ENCODE measurements at regions not wholly inside any gene's neighbourhood (a gene's known extent, or its start where the extent isn't known, plus 50 kb on each side); places are given as distances from the start of the nearest gene placed in this dataset.

DNA sequence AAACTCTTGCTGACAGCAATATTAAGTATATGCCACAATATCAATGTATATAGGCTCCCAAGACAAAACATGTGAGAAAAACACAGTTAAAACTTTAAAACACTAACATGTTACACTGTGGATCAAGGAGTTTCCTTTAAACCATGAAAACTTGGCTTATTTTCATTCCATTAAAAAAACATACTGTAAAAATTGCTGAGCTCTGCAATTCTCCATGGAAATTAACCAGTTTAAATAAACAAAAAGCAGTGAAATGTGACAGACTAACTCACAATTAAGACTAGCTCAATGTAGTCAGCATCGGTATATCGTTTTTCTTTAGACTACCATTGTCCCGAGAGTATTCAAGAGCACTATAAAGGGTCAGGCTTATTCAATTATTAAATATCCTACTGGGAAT is 930.5 kb upstream of the SLITRK1 start:
- no peak for TF ChIP-seq ZNF274 (IDR thresholded peaks at IDR 0.05; ENCODE audit: insufficient read depth, insufficient read length)
- TF ChIP-seq NRF1 (conservative IDR thresholded peaks at IDR 0.05; ENCODE audit: low read depth, low read length), result no peak
- TF ChIP-seq, protein P1, sequence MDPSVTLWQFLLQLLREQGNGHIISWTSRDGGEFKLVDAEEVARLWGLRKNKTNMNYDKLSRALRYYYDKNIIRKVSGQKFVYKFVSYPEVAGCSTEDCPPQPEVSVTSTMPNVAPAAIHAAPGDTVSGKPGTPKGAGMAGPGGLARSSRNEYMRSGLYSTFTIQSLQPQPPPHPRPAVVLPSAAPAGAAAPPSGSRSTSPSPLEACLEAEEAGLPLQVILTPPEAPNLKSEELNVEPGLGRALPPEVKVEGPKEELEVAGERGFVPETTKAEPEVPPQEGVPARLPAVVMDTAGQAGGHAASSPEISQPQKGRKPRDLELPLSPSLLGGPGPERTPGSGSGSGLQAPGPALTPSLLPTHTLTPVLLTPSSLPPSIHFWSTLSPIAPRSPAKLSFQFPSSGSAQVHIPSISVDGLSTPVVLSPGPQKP (IDR thresholded peaks at IDR 0.05; ENCODE audit: low read depth, low read length), result no peak
- TF ChIP-seq SMARCA5 (IDR thresholded peaks at IDR 0.05), result no peak
- TF ChIP-seq KDM1A (IDR thresholded peaks at IDR 0.05; ENCODE audit: borderline replicate concordance), result no peak
